ENCODE measurements at regions not wholly inside any gene's neighbourhood (a gene's known extent, or its start where the extent isn't known, plus 50 kb on each side); places are given as distances from the start of the nearest gene placed in this dataset.
A peak's percentile ranks its signal among the peaks of the same experiment; 100 is the strongest.

GRCh38 chr12:115097416-115097815, 413.4 kb upstream of the TBX3 start (continued):
- no peak for TF ChIP-seq ZC3H10 (CRISPR knock-in tag; IDR thresholded peaks at IDR 0.05)
- TF ChIP-seq PPARA (CRISPR knock-in tag; IDR thresholded peaks at IDR 0.05; ENCODE audit: borderline replicate concordance) = no peak
- no peak for TF ChIP-seq ISL1 (CRISPR knock-in tag; IDR thresholded peaks at IDR 0.05)
- no peak for TF ChIP-seq ZFP30 (CRISPR knock-in tag; IDR thresholded peaks at IDR 0.05)

DNA sequence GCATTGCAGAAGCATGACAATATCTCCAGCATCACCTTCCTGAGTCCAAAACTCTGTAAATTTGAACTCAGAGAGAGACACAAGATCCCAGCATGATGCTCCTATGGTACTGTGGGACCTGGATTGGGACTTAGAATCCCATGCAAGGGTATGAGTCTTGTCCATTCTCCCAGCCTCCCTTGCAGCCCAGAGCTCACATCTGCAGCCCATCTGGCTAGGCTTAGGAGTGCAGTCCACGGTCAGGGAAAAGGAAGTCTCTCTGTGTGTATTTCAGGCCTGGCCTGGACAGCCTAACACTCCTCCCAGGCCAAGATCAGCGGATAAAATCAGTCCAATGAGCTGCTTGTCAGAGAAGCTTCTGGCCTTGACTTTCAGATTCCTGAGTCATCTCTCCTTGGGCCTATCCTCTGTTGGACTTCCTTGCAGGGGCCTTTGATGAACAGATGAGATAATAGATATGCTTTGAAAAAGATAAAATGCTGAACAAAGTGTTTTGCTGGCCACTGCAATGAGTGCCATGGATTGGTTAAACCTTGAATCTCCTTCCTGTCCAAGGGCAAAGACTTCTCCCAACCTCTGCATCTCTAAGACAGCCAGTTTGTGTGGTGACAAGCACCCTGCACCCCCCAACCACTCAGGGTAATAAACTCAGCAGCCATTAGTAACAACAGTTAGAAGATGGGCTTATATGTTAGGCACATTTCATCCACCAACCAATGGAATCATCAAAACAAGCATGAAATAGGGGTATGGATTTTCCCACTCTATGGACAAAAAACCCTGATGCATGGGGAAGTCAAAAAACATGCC, 412.8 kb upstream of the TBX3 start:
- no peak for TF ChIP-seq PPARA (CRISPR knock-in tag; IDR thresholded peaks at IDR 0.05; ENCODE audit: borderline replicate concordance)
- TF ChIP-seq TCF4 (CRISPR knock-in tag; IDR thresholded peaks at IDR 0.05; ENCODE audit: borderline replicate concordance) = peak; percentile 63; the same call in 1 of the 2 replicates
- ATAC-seq = peak; percentile 46

DNA sequence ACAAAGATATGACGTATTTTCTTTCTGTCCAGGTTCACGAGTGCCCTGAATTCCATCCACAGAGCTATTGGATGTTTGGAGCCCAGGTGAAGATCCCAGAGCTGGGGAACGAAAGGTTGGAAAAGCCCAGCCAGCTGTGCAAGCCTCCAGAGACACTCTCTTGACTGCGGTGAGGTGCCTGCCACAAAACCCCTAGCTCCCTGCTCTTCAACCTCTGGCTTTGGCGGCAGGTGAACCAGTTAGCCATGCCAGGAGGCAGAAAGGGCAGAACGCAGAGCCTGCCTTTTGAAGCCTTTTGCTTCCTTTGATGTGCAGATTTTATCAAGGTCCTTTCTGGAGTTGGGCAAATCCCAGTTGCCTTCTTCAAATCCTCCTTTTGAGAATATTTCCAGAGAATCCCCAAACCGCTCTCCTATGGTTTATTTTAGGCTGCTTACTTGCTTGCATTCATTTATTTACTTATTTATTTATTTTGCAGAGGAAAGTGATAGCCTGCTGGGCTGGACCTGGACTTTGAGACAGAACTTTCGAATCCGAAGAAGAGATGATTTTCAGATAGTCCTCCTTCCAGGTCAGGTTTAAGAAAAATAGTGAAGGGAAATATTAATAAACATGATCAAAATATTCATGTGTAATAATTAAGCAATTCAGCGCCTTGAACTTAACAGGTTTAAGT, 411.2 kb upstream of the TBX3 start:
- TF ChIP-seq ZFP3 (CRISPR knock-in tag; IDR thresholded peaks at IDR 0.05) (no peak), ARNTL (CRISPR knock-in tag; IDR thresholded peaks at IDR 0.05; ENCODE audit: borderline replicate concordance, low read depth) (no peak), ZNF70 (CRISPR knock-in tag; IDR thresholded peaks at IDR 0.05) (no peak), CREB5 (CRISPR knock-in tag; IDR thresholded peaks at IDR 0.05; ENCODE audit: low read depth) (no peak), ZNF565 (CRISPR knock-in tag; conservative IDR thresholded peaks at IDR 0.05; ENCODE audit: low read depth) (no peak), SNAI2 (CRISPR knock-in tag; IDR thresholded peaks at IDR 0.05) (no peak), GLIS3 (CRISPR knock-in tag; IDR thresholded peaks at IDR 0.05) (no peak), ZFP30 (CRISPR knock-in tag; IDR thresholded peaks at IDR 0.05) (no peak), ZC3H10 (CRISPR knock-in tag; IDR thresholded peaks at IDR 0.05) (no peak), OSR1 (CRISPR knock-in tag; IDR thresholded peaks at IDR 0.05) (no peak), BACH2 (CRISPR knock-in tag; IDR thresholded peaks at IDR 0.05; ENCODE audit: borderline replicate concordance) (no peak), ZNF8 (CRISPR knock-in tag; IDR thresholded peaks at IDR 0.05) (no peak), PPARA (CRISPR knock-in tag; IDR thresholded peaks at IDR 0.05; ENCODE audit: borderline replicate concordance) (no peak), ISL1 (CRISPR knock-in tag; IDR thresholded peaks at IDR 0.05) (no peak), CSDC2 (CRISPR knock-in tag; IDR thresholded peaks at IDR 0.05) (no peak), RARB (CRISPR knock-in tag; IDR thresholded peaks at IDR 0.05) (no peak), TOX (CRISPR knock-in tag; IDR thresholded peaks at IDR 0.05; ENCODE audit: borderline replicate concordance) (no peak)
- TF ChIP-seq, protein P1, sequence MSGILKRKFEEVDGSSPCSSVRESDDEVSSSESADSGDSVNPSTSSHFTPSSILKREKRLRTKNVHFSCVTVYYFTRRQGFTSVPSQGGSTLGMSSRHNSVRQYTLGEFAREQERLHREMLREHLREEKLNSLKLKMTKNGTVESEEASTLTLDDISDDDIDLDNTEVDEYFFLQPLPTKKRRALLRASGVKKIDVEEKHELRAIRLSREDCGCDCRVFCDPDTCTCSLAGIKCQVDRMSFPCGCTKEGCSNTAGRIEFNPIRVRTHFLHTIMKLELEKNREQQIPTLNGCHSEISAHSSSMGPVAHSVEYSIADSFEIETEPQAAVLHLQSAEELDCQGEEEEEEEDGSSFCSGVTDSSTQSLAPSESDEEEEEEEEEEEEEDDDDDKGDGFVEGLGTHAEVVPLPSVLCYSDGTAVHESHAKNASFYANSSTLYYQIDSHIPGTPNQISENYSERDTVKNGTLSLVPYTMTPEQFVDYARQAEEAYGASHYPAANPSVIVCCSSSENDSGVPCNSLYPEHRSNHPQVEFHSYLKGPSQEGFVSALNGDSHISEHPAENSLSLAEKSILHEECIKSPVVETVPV (CRISPR knock-in tag; IDR thresholded peaks at IDR 0.05) = no peak
- TF ChIP-seq, protein P2, sequence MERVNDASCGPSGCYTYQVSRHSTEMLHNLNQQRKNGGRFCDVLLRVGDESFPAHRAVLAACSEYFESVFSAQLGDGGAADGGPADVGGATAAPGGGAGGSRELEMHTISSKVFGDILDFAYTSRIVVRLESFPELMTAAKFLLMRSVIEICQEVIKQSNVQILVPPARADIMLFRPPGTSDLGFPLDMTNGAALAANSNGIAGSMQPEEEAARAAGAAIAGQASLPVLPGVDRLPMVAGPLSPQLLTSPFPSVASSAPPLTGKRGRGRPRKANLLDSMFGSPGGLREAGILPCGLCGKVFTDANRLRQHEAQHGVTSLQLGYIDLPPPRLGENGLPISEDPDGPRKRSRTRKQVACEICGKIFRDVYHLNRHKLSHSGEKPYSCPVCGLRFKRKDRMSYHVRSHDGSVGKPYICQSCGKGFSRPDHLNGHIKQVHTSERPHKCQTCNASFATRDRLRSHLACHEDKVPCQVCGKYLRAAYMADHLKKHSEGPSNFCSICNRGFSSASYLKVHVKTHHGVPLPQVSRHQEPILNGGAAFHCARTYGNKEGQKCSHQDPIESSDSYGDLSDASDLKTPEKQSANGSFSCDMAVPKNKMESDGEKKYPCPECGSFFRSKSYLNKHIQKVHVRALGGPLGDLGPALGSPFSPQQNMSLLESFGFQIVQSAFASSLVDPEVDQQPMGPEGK (CRISPR knock-in tag; IDR thresholded peaks at IDR 0.05; ENCODE audit: borderline replicate concordance) = no peak
- TF ChIP-seq, protein P3, sequence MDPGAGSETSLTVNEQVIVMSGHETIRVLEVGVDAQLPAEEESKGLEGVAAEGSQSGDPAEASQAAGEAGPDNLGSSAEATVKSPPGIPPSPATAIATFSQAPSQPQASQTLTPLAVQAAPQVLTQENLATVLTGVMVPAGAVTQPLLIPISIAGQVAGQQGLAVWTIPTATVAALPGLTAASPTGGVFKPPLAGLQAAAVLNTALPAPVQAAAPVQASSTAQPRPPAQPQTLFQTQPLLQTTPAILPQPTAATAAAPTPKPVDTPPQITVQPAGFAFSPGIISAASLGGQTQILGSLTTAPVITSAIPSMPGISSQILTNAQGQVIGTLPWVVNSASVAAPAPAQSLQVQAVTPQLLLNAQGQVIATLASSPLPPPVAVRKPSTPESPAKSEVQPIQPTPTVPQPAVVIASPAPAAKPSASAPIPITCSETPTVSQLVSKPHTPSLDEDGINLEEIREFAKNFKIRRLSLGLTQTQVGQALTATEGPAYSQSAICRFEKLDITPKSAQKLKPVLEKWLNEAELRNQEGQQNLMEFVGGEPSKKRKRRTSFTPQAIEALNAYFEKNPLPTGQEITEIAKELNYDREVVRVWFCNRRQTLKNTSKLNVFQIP (CRISPR knock-in tag; IDR thresholded peaks at IDR 0.05; ENCODE audit: borderline replicate concordance, low read depth) = no peak
- ATAC-seq = no peak
